NCI-H1092 treated with DMSO at 0.1 percent for 48 hours (cell line): ENCODE measurements at regions not wholly inside any gene's neighbourhood (a gene's known extent, or its start where the extent isn't known, plus 50 kb on each side); places are given as distances from the start of the nearest gene placed in this dataset.
A peak's percentile ranks its signal among the peaks of the same experiment; 100 is the strongest.
"Not testable (repeated sequence)": the region's sequence is repeated elsewhere in the genome, so short reads cannot be mapped to it uniquely, and the experiment has no call there.

ENCODE experiments used
- DNase-seq: peaks from one replicate; lab custom pipeline; 2025; lab: John Stamatoyannopoulos, UW

GRCh38 chrX:35221391-35221790 is 278.8 kb downstream of the FAM47B start:
- DNase-seq = not testable (repeated sequence)

- DNase-seq = no peak
Measured at GRCh38 chrX:35244088-35244741, 301.6 kb downstream of the FAM47B start.

- no peak for DNase-seq
Measured at GRCh38 chrX:35244796-35245508, 302.4 kb downstream of the FAM47B start.

GRCh38 chrX:35251226-35251625 is 308.6 kb downstream of the FAM47B start:
- no peak for DNase-seq

- no peak for DNase-seq
Measured at GRCh38 chrX:35276115-35276514, 333.5 kb downstream of the FAM47B start.

GRCh38 chrX:35285289-35285962 is 342.8 kb downstream of the FAM47B start:
- no peak for DNase-seq

GRCh38 chrX:35288657-35289056 is 346.1 kb downstream of the FAM47B start:
- no peak for DNase-seq

- no peak for DNase-seq
Measured at GRCh38 chrX:35289952-35290351, 347.4 kb downstream of the FAM47B start.

- DNase-seq = no peak
Measured at GRCh38 chrX:35291013-35291412, 348.4 kb downstream of the FAM47B start.

GRCh38 chrX:35292522-35292921 is 349.9 kb downstream of the FAM47B start:
- no peak for DNase-seq

GRCh38 chrX:35305037-35305436 is 362.4 kb downstream of the FAM47B start:
- not testable (repeated sequence) for DNase-seq

GRCh38 chrX:35339796-35340195 is 397.2 kb downstream of the FAM47B start:
- DNase-seq = no peak

GRCh38 chrX:35340465-35340864 is 397.9 kb downstream of the FAM47B start:
- no peak for DNase-seq

- no peak for DNase-seq
Measured at GRCh38 chrX:35351212-35351611, 408.6 kb downstream of the FAM47B start.

GRCh38 chrX:35351795-35352483 is 409.3 kb downstream of the FAM47B start:
- no peak for DNase-seq

- DNase-seq = no peak
Measured at GRCh38 chrX:35357656-35358055, 415.1 kb downstream of the FAM47B start.

GRCh38 chrX:35362866-35363265 is 420.3 kb downstream of the FAM47B start:
- DNase-seq = no peak

GRCh38 chrX:35374116-35374515 is 424.0 kb upstream of the MAGEB16 start:
- no peak for DNase-seq

GRCh38 chrX:35380808-35381700 is 417.1 kb upstream of the MAGEB16 start:
- peak; percentile 3 for DNase-seq

- not testable (repeated sequence) for DNase-seq
Measured at GRCh38 chrX:35381709-35382108, 416.4 kb upstream of the MAGEB16 start.

- no peak for DNase-seq
Measured at GRCh38 chrX:35382966-35383365, 415.2 kb upstream of the MAGEB16 start.

- DNase-seq = no peak
Measured at GRCh38 chrX:35392232-35392631, 405.9 kb upstream of the MAGEB16 start.
